ENCODE measurements at regions not wholly inside any gene's neighbourhood (a gene's known extent, or its start where the extent isn't known, plus 50 kb on each side); places are given as distances from the start of the nearest gene placed in this dataset.
"Not testable (repeated sequence)": the region's sequence is repeated elsewhere in the genome, so short reads cannot be mapped to it uniquely, and the experiment has no call there.

DNA sequence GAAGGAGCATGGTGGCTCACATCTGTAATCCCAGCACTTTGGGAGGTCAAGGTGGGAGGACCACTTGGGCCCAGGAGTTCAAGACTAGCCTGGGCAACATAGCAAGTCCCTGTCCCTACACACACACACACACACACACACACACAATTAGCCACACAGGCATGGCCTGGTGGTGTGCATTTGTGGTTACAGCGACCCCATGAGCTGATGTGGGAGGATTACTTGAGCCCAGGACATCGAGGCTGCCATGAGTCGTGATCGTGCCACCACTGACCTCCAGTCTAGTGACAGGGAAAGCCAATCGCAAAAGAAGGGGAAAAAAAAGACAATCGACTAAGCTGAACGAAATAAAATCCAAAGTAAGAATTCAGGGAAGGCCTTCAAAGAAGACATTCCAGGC is 67.9 kb downstream of the TBX3 start:
- H3K4me3 ChIP-seq (ENCODE audit: low read depth, low read length): no peak overlapping the region
- TF ChIP-seq CTCF (conservative IDR thresholded peaks at IDR 0.05; ENCODE audit: low read depth, low read length): no peak
- DNase-seq (ENCODE audit: low read depth): no peak

- TF ChIP-seq CTCF (conservative IDR thresholded peaks at IDR 0.05; ENCODE audit: low read depth, low read length): no peak
- H3K4me3 ChIP-seq (ENCODE audit: low read depth, low read length): no peak overlapping the region
- no peak for DNase-seq (ENCODE audit: low read depth)
Observed at GRCh38 chr12:114614040-114614439, 69.9 kb downstream of the TBX3 start.

- H3K4me3 ChIP-seq (ENCODE audit: low read depth, low read length): no peak overlapping the region
- DNase-seq (ENCODE audit: low read depth): no peak
- no peak for TF ChIP-seq CTCF (conservative IDR thresholded peaks at IDR 0.05; ENCODE audit: low read depth, low read length)
Observed at GRCh38 chr12:114612062-114612461, 71.9 kb downstream of the TBX3 start.

GRCh38 chr12:114611145-114612018 is 72.6 kb downstream of the TBX3 start:
- no peak for TF ChIP-seq CTCF (conservative IDR thresholded peaks at IDR 0.05; ENCODE audit: low read depth, low read length)
- no peak for DNase-seq (ENCODE audit: low read depth)
- no peak overlapping the region for H3K4me3 ChIP-seq (ENCODE audit: low read depth, low read length)

- DNase-seq (ENCODE audit: low read depth): no peak
- H3K4me3 ChIP-seq (ENCODE audit: low read depth, low read length): no peak overlapping the region
- TF ChIP-seq CTCF (conservative IDR thresholded peaks at IDR 0.05; ENCODE audit: low read depth, low read length): no peak
Observed at GRCh38 chr12:114608509-114608908, 75.5 kb downstream of the TBX3 start.

DNA sequence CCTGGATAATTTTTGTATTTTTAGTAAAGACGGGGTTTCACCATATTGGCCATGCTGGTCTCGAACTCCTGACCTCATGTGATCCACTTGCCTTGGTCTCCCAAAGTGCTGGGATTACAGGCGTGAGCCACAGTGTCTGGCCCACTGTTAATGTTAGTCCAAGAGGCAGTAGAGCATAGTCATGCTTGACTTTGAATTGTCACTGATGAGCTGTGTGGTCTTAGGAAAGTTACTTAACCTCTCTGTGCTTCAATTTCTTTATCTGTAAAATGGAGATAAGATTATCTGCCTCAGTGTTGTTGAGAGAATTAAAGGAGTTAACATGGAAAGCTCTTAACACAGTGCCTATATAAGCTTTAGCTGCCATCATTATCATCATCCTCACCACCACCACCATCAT is 78.1 kb downstream of the TBX3 start:
- H3K4me3 ChIP-seq (ENCODE audit: low read depth, low read length): no peak overlapping the region
- no peak for TF ChIP-seq CTCF (conservative IDR thresholded peaks at IDR 0.05; ENCODE audit: low read depth, low read length)
- DNase-seq (ENCODE audit: low read depth): no peak

DNA sequence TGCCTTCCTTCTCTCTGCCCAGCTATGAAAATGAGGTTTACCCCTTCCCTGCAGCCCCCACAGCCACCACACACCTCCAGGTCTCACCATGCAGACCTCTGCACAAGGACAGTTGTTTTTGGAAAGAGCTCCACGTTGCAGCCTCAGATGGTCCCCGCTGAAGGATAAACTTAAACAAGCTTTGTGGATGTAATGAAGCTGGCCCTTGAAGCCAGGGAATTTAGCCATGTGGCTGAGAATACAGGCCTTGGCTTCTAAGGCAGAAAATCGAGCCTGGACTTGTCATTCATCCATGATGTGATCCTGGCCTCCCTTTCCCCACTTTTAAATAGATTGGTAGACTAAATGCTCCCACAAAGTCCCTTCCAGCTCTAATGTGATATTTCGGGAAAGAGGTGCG is 79.4 kb downstream of the TBX3 start:
- H3K4me3 ChIP-seq (ENCODE audit: low read depth, low read length): no peak overlapping the region
- DNase-seq (ENCODE audit: low read depth): no peak
- no peak for TF ChIP-seq CTCF (conservative IDR thresholded peaks at IDR 0.05; ENCODE audit: low read depth, low read length)

DNA sequence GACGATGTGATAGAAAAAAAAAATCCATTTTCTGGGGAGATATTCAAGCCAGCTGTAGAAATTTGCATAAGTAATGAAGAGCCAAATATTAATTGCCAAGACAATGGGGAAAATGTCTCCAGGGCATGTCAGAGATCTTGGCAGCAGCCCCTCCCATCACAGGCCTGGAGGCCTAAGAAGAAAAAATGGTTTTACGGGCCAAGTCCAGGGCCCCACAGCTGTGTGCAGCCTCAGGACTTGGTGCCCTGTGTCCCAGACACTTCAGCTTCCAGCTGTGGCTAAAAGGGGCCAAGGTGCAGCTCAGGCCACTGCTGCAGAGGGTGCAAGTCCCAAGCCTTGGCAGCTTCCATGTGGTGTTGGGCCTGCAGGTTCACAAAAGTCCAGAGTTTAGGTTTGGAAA is 83.4 kb downstream of the TBX3 start:
- DNase-seq (ENCODE audit: low read depth); H3K4me3 ChIP-seq (ENCODE audit: low read depth, low read length): not testable (repeated sequence)
